Femur (tissue), 1 donor: ENCODE measurements at regions not wholly inside any gene's neighbourhood (a gene's known extent, or its start where the extent isn't known, plus 50 kb on each side); places are given as distances from the start of the nearest gene placed in this dataset.
A peak's percentile ranks its signal among the peaks of the same experiment; 100 is the strongest.

Experiments used
- DNase-seq: peaks from one replicate; pipeline ENCODE4 v3.0.0-alpha.2; 2017

DNA sequence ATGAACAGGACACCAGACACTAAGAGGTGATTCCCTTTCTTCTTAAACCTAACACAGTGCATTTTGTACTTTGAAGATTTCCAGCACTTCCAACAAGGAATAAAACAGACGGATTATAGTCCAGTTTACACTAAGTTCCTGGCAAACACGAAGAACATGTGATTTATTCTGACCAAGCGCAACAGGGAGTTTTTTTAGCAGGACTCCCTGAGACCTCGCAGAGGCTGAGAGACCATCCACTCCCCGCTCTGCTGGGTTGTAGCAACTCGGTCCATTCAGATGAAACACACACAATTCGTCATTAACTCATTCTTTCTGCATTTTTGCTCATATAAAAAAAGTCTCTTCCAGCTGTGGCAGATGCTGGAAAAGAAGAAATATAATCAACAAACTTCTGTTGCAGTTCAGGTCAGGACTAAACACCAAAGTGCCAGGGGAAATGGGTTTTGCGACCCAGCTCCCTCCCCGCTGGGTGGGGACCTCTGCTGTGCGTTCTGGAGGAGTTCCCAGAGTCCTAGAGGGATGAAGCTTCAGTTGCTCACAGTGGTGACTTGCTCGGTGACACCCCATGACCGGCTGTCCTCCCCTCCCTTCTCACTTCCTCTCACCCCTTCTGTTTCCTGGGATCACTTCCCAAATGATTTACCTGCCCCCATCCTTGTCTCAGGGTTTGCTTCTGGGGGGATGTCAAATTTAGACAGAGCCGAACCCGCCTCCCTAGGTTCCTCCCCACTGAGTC lies 52.5 kb downstream of the KCNF1 start:
- DNase-seq: no peak

GRCh38 chr2:10965241-10965843 lies 53.6 kb downstream of the KCNF1 start:
- DNase-seq: no peak

DNA sequence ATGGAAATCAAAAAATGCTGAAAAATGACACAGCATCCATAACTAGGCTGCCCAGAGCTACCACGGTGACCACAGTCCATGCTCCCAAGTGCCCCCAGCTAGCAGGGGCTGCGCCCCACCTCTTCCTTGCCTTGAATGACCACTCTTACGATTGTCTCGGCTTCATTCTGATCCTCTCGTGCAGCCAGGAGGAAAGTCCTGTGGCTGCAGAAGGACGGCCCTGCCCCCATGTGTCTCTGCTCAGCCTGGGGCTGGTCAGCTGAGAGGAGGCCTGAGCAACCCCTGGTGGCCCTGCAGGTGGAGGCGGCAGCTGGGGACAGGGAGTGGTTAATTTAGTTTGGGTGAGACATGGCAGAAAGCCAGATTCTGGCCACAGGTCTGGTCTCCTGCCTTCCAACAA lies 54.3 kb downstream of the KCNF1 start:
- no peak for DNase-seq

DNA sequence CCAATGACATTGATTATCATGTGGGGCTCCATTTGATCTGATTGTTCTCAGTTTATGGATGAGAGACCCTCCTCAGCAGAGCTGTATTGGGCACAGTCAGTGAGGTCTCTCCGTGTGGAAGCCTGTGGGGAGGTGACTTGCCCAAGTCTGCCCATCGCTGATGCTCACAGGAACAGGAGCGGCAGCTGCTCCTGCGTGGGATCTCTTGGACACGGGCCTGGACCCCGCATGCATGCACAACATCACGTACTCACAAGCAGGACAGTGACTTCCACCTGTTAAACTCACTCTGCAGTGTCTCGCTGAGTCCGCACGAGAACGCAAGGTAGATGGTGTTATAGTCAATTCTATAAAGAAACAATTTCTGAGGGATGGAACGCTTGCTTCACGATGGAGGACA lies 55.0 kb downstream of the KCNF1 start:
- no peak for DNase-seq

- DNase-seq: no peak
Measured at GRCh38 chr2:10968176-10968575, 56.4 kb downstream of the KCNF1 start.

GRCh38 chr2:10970666-10971065 lies 58.9 kb downstream of the KCNF1 start:
- no peak for DNase-seq

- no peak for DNase-seq
Measured at GRCh38 chr2:10971161-10971887, 59.6 kb downstream of the KCNF1 start.

DNA sequence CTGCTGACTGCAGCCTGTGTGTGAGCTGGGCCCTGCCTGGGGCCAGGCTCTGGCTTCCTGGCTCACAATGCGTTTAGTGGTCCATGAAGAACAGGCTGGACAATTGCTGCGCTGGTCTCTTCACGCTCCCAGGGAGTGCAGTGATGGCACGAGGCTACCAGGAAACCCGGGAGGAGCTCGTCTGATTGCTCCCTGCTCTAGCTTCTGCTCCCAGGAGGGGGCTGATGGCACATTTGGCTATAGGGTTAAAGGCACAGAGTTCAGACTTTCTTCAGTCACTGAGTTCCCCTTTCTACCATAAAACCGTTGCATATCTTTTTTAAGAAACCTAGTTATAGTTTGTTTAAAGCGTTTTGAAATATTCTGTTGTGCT lies 60.1 kb downstream of the KCNF1 start:
- no peak for DNase-seq

DNA sequence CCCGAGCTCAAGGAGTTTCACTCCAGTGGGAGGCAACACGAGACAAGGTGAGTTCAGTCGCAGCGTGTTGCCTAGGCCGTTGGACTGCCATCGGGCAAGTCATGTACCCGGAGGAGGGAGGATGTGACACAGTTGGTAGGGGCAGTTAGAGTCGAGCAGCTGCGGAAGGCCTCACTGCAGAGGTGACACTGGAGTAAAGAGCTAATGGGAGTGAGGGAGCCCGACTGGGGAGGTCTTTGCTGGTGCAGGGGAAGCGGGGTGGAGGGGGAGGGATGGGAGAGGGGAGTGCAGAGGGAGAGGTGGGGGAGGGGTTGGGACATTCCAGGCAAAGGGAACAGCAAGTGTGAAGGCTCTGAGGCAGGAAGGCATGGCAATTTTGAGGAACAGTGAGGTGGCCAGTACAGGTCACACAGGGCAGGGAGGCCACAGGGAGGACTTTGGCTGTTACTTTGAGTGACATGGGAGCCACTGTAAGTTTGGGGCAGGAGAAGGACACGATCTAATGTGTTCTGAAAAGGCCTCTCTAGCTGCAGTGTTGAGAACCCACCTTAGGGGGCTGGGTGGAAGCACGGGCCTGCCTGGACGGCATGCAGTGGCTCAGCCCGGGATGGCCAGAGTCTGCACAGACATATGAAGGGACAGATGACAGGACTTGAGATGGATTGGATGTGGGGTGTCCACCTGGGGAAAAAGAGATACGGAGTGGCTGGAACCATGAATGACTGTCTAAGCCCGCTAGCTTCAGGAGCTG lies 61.1 kb downstream of the KCNF1 start:
- no peak for DNase-seq

DNA sequence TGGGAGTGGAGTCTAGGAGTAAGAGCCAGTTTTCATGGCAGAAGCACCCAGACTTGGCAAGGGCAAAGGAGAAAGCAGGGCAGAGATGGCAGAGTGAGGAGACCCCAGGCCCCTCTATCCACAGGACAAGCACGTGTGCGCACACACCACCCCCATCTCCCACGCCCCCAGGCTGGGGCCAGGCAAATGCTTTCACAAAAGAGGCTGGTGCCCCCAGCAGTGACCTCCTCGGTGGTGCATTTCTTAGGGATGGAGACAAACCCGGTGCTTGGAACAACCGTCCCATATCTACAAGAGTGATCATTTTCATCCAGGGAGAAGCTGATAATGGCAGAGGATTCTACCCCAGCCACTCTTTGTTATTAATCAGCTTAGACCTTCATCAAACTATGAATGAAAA lies 62.0 kb downstream of the KCNF1 start:
- DNase-seq: no peak

GRCh38 chr2:10977003-10977402 lies 65.3 kb downstream of the KCNF1 start:
- no peak for DNase-seq

DNA sequence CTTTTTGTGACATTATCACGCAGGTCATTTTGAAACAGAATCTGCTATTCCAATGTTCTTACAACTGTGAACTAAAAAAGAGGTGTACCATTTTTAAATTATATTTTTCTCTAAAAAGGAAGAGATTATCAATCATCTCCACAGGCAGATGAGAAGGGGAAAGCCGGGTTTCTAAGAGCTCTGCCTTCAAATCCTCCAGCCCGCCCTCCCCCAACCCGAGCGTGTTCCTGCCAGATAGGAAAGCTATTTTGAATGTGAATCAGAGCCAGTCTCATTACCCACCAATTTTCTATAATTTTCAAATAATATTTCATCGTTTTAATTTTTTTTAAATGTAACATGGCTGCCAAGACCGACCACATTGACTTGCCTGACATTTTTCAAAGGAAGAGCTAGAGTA lies 65.9 kb downstream of the KCNF1 start:
- no peak for DNase-seq

DNA sequence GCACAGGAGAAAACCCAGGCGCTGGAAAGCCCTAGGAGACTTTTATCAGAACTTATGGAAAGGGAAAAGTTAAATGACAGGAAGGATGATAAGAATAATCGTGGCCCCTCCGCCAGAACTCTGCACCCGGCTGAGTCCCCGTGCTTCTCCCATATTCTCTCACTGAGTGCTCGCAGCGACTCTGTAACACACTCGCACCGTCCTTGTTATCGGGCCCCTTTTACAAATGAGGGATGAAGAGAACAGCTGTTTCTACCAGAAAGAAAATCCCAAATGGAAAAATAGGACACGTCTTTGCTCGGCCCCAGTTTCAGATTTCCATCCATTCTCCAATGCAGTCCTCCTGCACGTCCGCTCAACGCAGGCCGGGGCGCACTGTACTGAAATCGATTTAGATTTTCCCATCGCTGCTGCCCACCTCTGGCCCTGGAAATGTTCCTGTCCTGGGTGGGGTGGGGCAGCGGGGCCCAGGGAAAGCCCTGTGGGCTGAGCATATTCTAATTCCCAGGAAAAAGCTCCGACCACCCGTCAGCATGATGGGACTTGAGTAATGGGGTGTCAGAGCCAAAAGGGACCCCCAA lies 66.4 kb downstream of the KCNF1 start:
- no peak for DNase-seq

GRCh38 chr2:10980071-10980470 lies 68.3 kb downstream of the KCNF1 start:
- DNase-seq: no peak

DNA sequence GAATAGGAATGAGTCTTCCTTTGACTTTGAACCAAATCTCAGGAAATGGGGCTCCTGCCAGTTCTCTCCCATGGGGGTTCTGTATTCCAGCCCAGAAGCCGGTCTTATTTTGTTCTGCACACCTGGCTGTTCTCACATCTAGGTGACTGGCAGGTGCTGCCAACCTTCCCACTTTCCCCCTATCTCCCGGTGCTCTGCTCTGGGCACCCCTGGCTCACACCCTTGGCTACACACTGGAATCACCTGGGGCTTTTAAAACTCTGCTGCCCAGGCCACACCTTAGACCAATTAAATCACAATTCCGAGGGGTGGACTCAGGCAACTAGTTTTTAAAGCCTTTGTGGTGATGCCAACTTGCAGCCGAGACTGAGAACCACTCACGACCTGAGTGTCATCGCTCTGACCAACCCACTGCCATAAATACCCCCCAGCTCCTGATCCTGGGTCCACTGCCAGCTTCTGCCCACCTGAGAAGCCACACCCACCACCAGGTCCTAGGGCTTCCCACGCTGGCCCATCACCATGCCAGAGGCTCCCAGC lies 69.2 kb downstream of the KCNF1 start:
- DNase-seq: no peak

DNA sequence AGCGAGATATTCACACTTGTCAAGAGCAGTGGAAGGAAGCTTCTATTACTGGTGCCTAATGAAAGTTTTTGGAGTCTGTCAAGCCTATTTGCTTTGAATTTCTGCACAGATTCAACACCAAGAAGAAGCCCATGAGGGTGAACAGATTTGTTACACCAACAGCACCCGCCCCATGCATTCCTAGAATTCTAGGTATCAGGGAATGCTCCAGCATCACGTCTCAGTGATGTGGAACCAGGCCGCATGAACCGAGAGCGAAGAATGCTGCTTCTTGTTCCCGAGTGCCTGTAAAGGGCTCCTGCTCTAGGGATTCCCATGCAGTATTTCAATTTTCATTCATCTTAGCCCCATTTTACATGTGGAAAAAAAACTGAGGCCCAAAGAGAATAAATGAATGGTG lies 69.7 kb downstream of the KCNF1 start:
- no peak for DNase-seq

DNA sequence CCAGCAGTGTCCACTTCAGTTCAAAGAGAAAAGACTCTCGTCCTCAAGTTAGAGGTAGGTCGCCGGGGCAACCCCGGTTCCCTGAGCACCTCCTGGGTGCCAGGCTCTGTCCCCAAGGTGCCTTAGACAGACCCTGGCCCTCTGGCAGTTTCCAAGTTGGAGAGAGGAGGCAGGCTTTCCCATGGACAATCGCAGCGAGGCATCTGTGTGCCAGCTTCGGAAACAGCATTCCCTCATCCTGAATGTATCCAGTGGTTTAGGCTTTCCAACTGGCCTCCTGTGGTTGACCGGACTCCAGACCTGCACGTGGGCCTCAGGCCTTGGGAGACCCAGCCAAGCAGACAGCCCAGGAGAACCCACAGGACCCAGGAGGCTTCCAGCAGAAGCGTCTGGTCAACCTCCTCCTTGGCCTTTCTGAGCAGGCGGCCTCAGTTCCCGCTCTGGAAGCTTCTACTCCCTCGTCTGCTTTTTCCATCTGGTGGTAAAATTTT lies 70.3 kb downstream of the KCNF1 start:
- no peak for DNase-seq

GRCh38 chr2:10982931-10983701 lies 71.4 kb downstream of the KCNF1 start:
- DNase-seq: peak; percentile 66

DNA sequence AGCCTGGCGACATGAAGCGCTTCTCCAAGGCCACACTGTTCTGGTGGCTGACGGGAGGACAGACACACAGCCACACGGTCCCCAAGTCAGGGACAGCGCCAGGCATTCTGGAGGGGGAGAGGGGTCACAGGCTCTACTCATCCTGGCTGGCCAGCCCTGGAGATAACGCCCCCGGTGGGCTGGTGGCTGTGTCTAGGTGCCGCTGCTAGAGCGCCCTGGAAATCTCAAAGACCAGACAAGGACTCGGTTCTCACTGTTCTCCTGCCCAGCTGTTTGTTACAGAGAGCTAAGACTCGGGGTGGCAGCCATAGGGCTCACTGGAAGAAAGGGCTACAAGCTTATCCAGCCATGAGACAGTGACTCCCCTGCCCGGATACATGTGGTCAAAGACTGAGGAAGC lies 72.0 kb downstream of the KCNF1 start:
- no peak for DNase-seq

- no peak for DNase-seq
Measured at GRCh38 chr2:10984418-10985135, 72.8 kb downstream of the KCNF1 start.

DNA sequence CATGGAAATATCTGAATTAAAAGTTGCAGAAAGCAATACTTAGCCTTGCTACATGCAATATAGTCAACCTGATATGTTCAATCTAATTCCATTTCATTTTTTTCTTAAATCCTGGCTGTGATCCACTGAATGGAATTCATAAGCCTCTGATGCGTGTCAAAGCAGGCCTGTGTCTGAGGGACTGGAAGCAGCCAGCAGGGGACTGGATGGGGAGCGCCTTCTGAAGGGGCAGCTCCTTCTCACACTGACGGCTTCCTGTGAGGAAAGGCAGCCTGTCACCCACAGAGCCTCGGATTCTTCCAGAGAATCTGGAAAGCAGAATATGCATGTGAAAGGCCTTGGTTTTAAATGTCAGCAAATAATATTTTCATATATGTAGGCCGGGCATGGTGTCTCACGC lies 73.5 kb downstream of the KCNF1 start:
- DNase-seq: no peak
